ENCODE measurements at regions not wholly inside any gene's neighbourhood (a gene's known extent, or its start where the extent isn't known, plus 50 kb on each side); places are given as distances from the start of the nearest gene placed in this dataset.

DNA sequence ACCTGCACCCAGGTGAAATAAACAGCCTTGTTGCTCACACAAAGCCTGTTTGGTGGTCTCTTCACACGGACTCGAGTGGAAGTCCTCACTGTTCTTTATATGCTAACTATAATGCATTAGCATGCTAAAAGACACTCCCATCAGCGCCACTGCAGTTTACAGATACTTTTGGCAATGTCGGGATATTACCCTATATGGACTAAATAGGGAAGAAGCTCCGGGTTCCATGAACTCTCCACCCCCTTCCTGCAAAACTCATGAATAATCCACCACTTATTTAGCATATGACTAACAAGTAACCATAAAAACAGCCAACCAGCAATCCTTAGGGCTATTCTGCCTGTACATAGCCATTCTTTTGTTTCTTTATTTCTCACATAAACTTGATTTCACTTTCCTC, 426.2 kb upstream of the PTPRD start:
- CTCF ChIA-PET = no interaction called here
- POLR2A ChIA-PET = no interaction called here
- Histone ChIP-seq H3K9me3 (ENCODE audit: control insufficient read depth, insufficient read depth, low read depth, low read length) (no peaks in the 10 kb centered on the region), H3K4me3 (ENCODE audit: low read depth, low read length) (no peak overlapping the region), H3K36me3 (ENCODE audit: control insufficient read depth in 2 of 2, insufficient read depth in 1 of 2, low read length in 2 of 2) (no peaks in the 10 kb centered on the region), H3K27ac (ENCODE audit: extremely low read depth, low read depth, low read length) (no peak overlapping the region), H3K4me1 (ENCODE audit: control insufficient read depth, insufficient read depth, low read length) (no peaks in the 10 kb centered on the region)
- TF ChIP-seq RBAK (tag by site-specific recombination; IDR thresholded peaks at IDR 0.05) (no peak), KLF1 (tag by site-specific recombination; IDR thresholded peaks at IDR 0.05) (no peak), ZSCAN30 (tag by site-specific recombination; IDR thresholded peaks at IDR 0.05) (no peak), KLF16 (tag by site-specific recombination; IDR thresholded peaks at IDR 0.05) (no peak), ZNF624 (tag by site-specific recombination; IDR thresholded peaks at IDR 0.05) (no peak), GLI4 (tag by site-specific recombination; IDR thresholded peaks at IDR 0.05) (no peak), SP2 (tag by site-specific recombination; IDR thresholded peaks at IDR 0.05) (no peak), ZNF501 (tag by site-specific recombination; IDR thresholded peaks at IDR 0.05) (no peak), ZNF660 (tag by site-specific recombination; IDR thresholded peaks at IDR 0.05) (no peak), ZEB2 (tag by site-specific recombination; IDR thresholded peaks at IDR 0.05) (no peak), ZNF626 (tag by site-specific recombination; IDR thresholded peaks at IDR 0.05) (no peak), ZBTB48 (tag by site-specific recombination; IDR thresholded peaks at IDR 0.05) (no peak), ZNF155 (tag by site-specific recombination; IDR thresholded peaks at IDR 0.05) (no peak)
- TF ChIP-seq, protein P1, sequence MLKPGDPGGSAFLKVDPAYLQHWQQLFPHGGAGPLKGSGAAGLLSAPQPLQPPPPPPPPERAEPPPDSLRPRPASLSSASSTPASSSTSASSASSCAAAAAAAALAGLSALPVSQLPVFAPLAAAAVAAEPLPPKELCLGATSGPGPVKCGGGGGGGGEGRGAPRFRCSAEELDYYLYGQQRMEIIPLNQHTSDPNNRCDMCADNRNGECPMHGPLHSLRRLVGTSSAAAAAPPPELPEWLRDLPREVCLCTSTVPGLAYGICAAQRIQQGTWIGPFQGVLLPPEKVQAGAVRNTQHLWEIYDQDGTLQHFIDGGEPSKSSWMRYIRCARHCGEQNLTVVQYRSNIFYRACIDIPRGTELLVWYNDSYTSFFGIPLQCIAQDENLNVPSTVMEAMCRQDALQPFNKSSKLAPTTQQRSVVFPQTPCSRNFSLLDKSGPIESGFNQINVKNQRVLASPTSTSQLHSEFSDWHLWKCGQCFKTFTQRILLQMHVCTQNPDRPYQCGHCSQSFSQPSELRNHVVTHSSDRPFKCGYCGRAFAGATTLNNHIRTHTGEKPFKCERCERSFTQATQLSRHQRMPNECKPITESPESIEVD (tag by site-specific recombination; IDR thresholded peaks at IDR 0.05) = no peak
- TF ChIP-seq, protein P2, sequence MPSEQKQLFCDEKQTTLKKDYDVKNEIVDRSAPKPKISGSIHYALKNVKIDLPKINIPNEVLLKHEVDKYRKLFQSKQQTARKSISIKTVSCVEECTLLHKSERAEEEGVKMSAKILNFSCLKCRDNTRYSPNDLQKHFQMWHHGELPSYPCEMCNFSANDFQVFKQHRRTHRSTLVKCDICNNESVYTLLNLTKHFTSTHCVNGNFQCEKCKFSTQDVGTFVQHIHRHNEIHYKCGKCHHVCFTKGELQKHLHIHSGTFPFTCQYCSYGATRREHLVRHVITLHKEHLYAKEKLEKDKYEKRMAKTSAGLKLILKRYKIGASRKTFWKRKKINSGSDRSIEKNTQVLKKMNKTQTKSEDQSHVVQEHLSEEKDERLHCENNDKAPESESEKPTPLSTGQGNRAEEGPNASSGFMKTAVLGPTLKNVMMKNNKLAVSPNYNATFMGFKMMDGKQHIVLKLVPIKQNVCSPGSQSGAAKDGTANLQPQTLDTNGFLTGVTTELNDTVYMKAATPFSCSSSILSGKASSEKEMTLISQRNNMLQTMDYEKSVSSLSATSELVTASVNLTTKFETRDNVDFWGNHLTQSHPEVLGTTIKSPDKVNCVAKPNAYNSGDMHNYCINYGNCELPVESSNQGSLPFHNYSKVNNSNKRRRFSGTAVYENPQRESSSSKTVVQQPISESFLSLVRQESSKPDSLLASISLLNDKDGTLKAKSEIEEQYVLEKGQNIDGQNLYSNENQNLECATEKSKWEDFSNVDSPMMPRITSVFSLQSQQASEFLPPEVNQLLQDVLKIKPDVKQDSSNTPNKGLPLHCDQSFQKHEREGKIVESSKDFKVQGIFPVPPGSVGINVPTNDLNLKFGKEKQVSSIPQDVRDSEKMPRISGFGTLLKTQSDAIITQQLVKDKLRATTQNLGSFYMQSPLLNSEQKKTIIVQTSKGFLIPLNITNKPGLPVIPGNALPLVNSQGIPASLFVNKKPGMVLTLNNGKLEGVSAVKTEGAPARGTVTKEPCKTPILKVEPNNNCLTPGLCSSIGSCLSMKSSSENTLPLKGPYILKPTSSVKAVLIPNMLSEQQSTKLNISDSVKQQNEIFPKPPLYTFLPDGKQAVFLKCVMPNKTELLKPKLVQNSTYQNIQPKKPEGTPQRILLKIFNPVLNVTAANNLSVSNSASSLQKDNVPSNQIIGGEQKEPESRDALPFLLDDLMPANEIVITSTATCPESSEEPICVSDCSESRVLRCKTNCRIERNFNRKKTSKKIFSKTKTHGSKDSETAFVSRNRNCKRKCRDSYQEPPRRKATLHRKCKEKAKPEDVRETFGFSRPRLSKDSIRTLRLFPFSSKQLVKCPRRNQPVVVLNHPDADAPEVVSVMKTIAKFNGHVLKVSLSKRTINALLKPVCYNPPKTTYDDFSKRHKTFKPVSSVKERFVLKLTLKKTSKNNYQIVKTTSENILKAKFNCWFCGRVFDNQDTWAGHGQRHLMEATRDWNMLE (tag by site-specific recombination; conservative IDR thresholded peaks at IDR 0.05; ENCODE audit: low read depth) = no peak
- TF ChIP-seq, protein P3, sequence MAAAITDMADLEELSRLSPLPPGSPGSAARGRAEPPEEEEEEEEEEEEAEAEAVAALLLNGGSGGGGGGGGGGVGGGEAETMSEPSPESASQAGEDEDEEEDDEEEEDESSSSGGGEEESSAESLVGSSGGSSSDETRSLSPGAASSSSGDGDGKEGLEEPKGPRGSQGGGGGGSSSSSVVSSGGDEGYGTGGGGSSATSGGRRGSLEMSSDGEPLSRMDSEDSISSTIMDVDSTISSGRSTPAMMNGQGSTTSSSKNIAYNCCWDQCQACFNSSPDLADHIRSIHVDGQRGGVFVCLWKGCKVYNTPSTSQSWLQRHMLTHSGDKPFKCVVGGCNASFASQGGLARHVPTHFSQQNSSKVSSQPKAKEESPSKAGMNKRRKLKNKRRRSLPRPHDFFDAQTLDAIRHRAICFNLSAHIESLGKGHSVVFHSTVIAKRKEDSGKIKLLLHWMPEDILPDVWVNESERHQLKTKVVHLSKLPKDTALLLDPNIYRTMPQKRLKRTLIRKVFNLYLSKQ (tag by site-specific recombination; IDR thresholded peaks at IDR 0.05; ENCODE audit: borderline replicate concordance) = no peak
- TF ChIP-seq, protein P4, sequence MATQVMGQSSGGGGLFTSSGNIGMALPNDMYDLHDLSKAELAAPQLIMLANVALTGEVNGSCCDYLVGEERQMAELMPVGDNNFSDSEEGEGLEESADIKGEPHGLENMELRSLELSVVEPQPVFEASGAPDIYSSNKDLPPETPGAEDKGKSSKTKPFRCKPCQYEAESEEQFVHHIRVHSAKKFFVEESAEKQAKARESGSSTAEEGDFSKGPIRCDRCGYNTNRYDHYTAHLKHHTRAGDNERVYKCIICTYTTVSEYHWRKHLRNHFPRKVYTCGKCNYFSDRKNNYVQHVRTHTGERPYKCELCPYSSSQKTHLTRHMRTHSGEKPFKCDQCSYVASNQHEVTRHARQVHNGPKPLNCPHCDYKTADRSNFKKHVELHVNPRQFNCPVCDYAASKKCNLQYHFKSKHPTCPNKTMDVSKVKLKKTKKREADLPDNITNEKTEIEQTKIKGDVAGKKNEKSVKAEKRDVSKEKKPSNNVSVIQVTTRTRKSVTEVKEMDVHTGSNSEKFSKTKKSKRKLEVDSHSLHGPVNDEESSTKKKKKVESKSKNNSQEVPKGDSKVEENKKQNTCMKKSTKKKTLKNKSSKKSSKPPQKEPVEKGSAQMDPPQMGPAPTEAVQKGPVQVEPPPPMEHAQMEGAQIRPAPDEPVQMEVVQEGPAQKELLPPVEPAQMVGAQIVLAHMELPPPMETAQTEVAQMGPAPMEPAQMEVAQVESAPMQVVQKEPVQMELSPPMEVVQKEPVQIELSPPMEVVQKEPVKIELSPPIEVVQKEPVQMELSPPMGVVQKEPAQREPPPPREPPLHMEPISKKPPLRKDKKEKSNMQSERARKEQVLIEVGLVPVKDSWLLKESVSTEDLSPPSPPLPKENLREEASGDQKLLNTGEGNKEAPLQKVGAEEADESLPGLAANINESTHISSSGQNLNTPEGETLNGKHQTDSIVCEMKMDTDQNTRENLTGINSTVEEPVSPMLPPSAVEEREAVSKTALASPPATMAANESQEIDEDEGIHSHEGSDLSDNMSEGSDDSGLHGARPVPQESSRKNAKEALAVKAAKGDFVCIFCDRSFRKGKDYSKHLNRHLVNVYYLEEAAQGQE (tag by site-specific recombination; IDR thresholded peaks at IDR 0.05) = no peak

All from HEK293 (cell line).